HUES64 (cell line): ENCODE measurements at regions not wholly inside any gene's neighbourhood (a gene's known extent, or its start where the extent isn't known, plus 50 kb on each side); places are given as distances from the start of the nearest gene placed in this dataset.

Experiments used
- H3K27ac ChIP-seq: 2 replicates; pipeline ENCODE4 v1.7.0; 2013; ENCODE audit warnings: low read depth, low read length, inconsistent platforms
- H3K27me3 ChIP-seq: 2 replicates; pipeline ENCODE4 v1.6.1; 2013; ENCODE audit warnings: mild to moderate bottlenecking, low read length; ENCODE audit not compliant: insufficient read depth
- H3K36me3 ChIP-seq: 2 replicates; pipeline ENCODE4 v1.6.1; 2013; ENCODE audit warnings: mild to moderate bottlenecking, low read length; ENCODE audit not compliant: insufficient read depth
- H3K4me1 ChIP-seq: 2 replicates; pipeline ENCODE4 v1.6.1; 2013; ENCODE audit warnings: mild to moderate bottlenecking, low read length, moderate library complexity; ENCODE audit not compliant: insufficient read depth
- H3K4me3 ChIP-seq: 2 replicates; pipeline ENCODE4 v1.5.1; 2013; ENCODE audit warnings: mild to moderate bottlenecking, low read length, moderate library complexity
- H3K9ac ChIP-seq: 2 replicates; pipeline ENCODE4 v1.6.1; 2013; ENCODE audit warnings: mild to moderate bottlenecking, low read depth, low read length
- H3K9me3 ChIP-seq: 2 replicates; pipeline ENCODE4 v1.6.1; 2013; ENCODE audit warnings: low read depth, low read length; ENCODE audit not compliant: insufficient read depth
- WGBS: fragments of 150-250, 120-280 bp; methylation state at CpG from one replicate; pipeline ENCODE4 v1.1.7; 2013; ENCODE audit warnings: missing lambda C conversion rate; 5-methylcytosine and 5-hydroxymethylcytosine counted together

DNA sequence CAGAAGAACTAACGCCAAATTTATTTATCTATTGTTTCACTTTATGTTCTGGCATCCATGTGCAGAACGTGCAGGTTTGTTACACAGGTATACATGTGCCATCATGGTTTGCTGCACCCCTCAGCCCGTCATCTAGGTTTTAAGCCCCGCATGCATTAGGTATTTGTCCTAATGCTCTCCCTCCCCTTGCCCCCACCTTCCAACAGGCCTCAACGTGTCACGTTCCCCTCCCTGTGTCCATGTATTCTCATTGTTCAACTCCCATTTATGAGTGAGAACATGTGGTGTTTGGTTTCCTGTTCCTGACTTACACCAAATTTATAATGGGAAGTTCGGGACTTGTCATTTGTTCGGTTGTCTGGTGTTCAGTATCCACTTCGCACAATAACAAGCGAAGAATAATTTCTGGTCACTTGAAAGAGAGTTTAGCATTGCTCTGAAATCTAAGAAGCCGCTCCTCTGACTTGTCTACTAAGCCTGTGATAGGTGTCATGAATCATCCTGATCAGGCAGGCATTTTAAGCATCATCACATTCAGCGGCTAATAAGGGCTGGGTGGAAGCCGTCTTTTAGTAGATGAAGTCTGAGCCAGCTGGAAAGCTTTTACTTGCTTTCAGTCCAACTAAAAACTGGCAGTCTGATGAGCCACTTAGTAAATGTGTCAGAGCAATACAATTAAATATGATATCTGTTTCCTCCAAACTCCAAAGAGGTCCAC is 1065.7 kb upstream of the PABPC4L start:
- 90% methylated on average over 13 of the region's 13 CpGs for WGBS
- Histone ChIP-seq H3K4me3 (no peak overlapping the region), H3K9ac (no peak overlapping the region), H3K27ac (no peak overlapping the region), H3K4me1 (no peaks in the 10 kb centered on the region), H3K36me3 (no peaks in the 10 kb centered on the region), H3K27me3 (no peaks in the 10 kb centered on the region), H3K9me3 (no peaks in the 10 kb centered on the region)

- no peaks in the 10 kb centered on the region for H3K36me3 ChIP-seq
- H3K9me3 ChIP-seq, result no peaks in the 10 kb centered on the region
- no peaks in the 10 kb centered on the region for H3K27me3 ChIP-seq
- peaks cover 4% of the 10 kb centered on the region; the same call in 1 of the 2 replicates for H3K4me1 ChIP-seq
- H3K9ac ChIP-seq, result no peak overlapping the region
- no peak overlapping the region for H3K27ac ChIP-seq
- H3K4me3 ChIP-seq, result no peak overlapping the region
Measured at GRCh38 chr4:135256111-135256510, 1054.5 kb upstream of the PABPC4L start.

DNA sequence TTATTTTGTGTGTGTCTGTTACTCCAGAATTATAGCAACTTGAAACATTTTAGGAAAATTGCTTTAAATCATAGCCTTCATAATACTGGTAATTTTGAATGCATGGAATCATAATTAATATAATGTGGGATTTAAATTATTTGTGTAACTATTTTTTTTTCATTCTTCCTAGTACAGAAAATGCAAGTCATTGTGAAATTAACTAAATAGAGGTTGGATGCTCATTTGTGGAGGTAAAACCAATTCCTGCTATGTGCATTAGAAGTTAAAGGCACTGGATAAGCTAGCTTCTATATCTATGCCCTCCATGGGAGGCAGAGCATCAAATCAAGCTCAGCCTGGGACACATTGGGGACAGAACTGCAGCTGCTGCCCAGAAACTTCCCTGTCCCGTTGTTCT is 1048.5 kb upstream of the PABPC4L start:
- no peak overlapping the region for H3K4me3 ChIP-seq
- H3K4me1 ChIP-seq, result peaks cover 21% of the 10 kb centered on the region
- no peak overlapping the region for H3K9ac ChIP-seq
- 60% methylated on average over 1 of the region's 1 CpG for WGBS
- no peaks in the 10 kb centered on the region for H3K27me3 ChIP-seq
- no peaks in the 10 kb centered on the region for H3K9me3 ChIP-seq
- H3K36me3 ChIP-seq, result no peaks in the 10 kb centered on the region
- H3K27ac ChIP-seq, result no peak overlapping the region

- Histone ChIP-seq H3K4me1 (peaks cover 29% of the 10 kb centered on the region), H3K27ac (no peak overlapping the region)
Measured at GRCh38 chr4:135249024-135249423, 1047.4 kb upstream of the PABPC4L start.

DNA sequence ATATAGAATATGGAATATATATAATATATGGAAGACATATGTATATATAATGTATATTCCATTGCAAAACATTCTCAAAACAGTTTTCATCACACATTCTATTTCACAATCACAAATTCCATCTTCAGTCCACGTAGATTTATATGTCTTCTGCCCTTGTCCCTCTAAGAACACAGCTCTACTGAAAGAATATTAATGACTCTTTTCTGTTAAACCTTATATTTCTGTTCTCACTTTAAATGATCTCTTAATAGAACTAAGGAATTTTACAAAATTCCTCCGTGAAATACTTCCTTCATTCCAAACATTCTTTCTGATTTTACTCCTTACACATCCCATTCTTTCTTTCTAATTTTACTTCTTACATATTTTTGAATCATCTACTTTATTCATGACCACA is 1043.1 kb upstream of the PABPC4L start:
- Histone ChIP-seq H3K9ac (no peak overlapping the region), H3K36me3 (no peaks in the 10 kb centered on the region), H3K27me3 (no peaks in the 10 kb centered on the region), H3K4me3 (no peak overlapping the region), H3K4me1 (peaks cover 18% of the 10 kb centered on the region), H3K9me3 (no peaks in the 10 kb centered on the region), H3K27ac (no peak overlapping the region; the same call in 1 of the 2 replicates)
- 83% methylated on average over 2 of the region's 2 CpGs for WGBS

More at GRCh38 chr4:135249024-135249423, 1047.4 kb upstream of the PABPC4L start:
- Histone ChIP-seq H3K27me3 (no peaks in the 10 kb centered on the region), H3K9me3 (no peaks in the 10 kb centered on the region), H3K9ac (no peak overlapping the region), H3K4me3 (no peak overlapping the region), H3K36me3 (no peaks in the 10 kb centered on the region)
- 90% methylated on average over 5 of the region's 5 CpGs for WGBS

GRCh38 chr4:135244056-135244455 is 1042.5 kb upstream of the PABPC4L start:
- no peaks in the 10 kb centered on the region for H3K9me3 ChIP-seq
- H3K4me3 ChIP-seq, result no peak overlapping the region
- H3K27ac ChIP-seq, result peak overlapping the region; percentile 42; the same call in 1 of the 2 replicates
- H3K27me3 ChIP-seq, result no peaks in the 10 kb centered on the region
- no peaks in the 10 kb centered on the region for H3K36me3 ChIP-seq
- WGBS, result no CpG with 5 or more reads among the region's 1 CpG
- peaks cover 18% of the 10 kb centered on the region for H3K4me1 ChIP-seq
- H3K9ac ChIP-seq, result no peak overlapping the region

DNA sequence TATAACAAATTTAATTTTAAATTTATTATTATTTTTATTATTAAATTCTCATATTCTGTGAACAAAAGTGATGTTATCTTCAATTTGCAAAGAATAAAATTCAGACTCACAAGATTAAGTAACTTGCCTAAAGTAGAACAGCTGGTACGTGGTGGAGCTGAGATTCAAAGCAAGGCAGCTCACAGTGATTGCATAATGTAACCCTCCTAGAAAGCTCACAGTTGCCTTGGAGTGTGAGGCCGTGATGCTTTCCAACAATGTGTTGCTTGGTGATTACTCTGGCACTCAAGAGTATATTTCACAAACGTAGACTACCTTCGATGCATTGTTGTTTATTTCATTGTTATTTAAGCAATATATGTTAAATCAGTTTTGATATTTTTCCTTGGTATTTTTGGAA is 1039.2 kb upstream of the PABPC4L start:
- no peaks in the 10 kb centered on the region for H3K27me3 ChIP-seq
- H3K9me3 ChIP-seq, result no peaks in the 10 kb centered on the region
- no peak overlapping the region for H3K9ac ChIP-seq
- no peaks in the 10 kb centered on the region for H3K36me3 ChIP-seq
- 87% methylated on average over 2 of the region's 4 CpGs for WGBS
- peaks cover 16% of the 10 kb centered on the region for H3K4me1 ChIP-seq
- no peak overlapping the region for H3K4me3 ChIP-seq
- H3K27ac ChIP-seq, result no peak overlapping the region

- 88% methylated on average over 3 of the region's 4 CpGs for WGBS
Measured at GRCh38 chr4:135239964-135240363, 1038.4 kb upstream of the PABPC4L start.

DNA sequence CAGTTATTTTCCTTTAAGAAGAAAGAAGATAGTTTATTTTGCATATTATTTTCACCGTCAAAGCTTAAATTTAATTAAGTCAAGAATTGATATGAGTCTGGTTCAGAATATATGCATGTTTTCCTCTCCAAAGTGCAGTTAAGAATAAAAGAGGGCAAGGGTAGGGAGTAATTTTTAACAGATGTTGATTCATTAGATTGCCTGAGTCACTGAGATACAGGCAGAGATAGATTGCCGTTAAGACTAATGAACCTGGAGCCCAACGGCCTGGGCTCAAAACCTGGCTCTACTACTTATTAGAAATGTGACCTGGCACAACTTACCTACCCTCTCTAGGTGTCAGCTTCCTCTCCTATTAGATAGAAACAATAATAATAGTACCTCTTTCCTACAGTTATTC is 1037.4 kb upstream of the PABPC4L start:
- 87% methylated on average over 3 of the region's 3 CpGs for WGBS
- Histone ChIP-seq H3K9ac (no peak overlapping the region), H3K27me3 (no peaks in the 10 kb centered on the region)

More at GRCh38 chr4:135239964-135240363, 1038.4 kb upstream of the PABPC4L start:
- Histone ChIP-seq H3K4me3 (no peak overlapping the region), H3K36me3 (no peaks in the 10 kb centered on the region), H3K27ac (no peak overlapping the region), H3K4me1 (peaks cover 8% of the 10 kb centered on the region), H3K9ac (no peak overlapping the region), H3K27me3 (no peaks in the 10 kb centered on the region), H3K9me3 (no peaks in the 10 kb centered on the region)

GRCh38 chr4:135236048-135236447 is 1034.5 kb upstream of the PABPC4L start:
- Histone ChIP-seq H3K9me3 (no peaks in the 10 kb centered on the region), H3K4me3 (no peak overlapping the region), H3K27me3 (no peaks in the 10 kb centered on the region), H3K4me1 (no peaks in the 10 kb centered on the region), H3K27ac (no peak overlapping the region), H3K9ac (no peak overlapping the region), H3K36me3 (no peaks in the 10 kb centered on the region)
- WGBS, result 100% methylated on average over 1 of the region's 1 CpG

More for the DNA sequence above, 1037.4 kb upstream of the PABPC4L start:
- Histone ChIP-seq H3K4me3 (no peak overlapping the region), H3K36me3 (no peaks in the 10 kb centered on the region), H3K9me3 (no peaks in the 10 kb centered on the region), H3K27ac (no peak overlapping the region), H3K4me1 (no peaks in the 10 kb centered on the region; the same call in 1 of the 2 replicates)

DNA sequence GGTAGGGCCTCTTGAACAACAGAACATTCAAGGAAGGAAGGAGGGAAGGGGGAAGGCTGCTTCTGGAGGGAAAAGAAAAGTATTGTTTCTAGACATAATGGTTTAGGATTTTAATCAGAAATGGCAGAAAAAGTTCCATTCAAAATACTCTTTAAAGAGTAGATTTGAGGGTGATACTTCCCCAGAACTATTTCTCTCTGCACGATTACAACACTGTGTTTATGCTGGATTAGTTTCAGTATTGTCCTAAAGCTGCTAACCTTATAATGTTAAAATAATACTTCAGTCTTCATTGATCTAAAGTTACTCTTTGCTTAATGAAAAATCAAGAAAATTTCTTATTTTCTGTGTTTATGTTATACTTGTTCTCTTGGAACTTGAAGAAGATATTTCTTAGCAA is 1026.3 kb upstream of the PABPC4L start:
- no peaks in the 10 kb centered on the region for H3K9me3 ChIP-seq
- H3K27ac ChIP-seq, result no peak overlapping the region
- H3K4me3 ChIP-seq, result no peak overlapping the region
- H3K36me3 ChIP-seq, result no peaks in the 10 kb centered on the region
- H3K27me3 ChIP-seq, result no peaks in the 10 kb centered on the region
- H3K4me1 ChIP-seq, result no peaks in the 10 kb centered on the region
- no CpG with 5 or more reads among the region's 1 CpG for WGBS
- no peak overlapping the region for H3K9ac ChIP-seq

GRCh38 chr4:135225551-135225950 is 1024.0 kb upstream of the PABPC4L start:
- no peaks in the 10 kb centered on the region for H3K9me3 ChIP-seq
- no peak overlapping the region for H3K9ac ChIP-seq
- H3K27ac ChIP-seq, result no peak overlapping the region
- H3K4me3 ChIP-seq, result no peak overlapping the region
- no peaks in the 10 kb centered on the region for H3K4me1 ChIP-seq
- no peaks in the 10 kb centered on the region for H3K27me3 ChIP-seq
- no CpG with 5 or more reads among the region's 3 CpGs for WGBS
- H3K36me3 ChIP-seq, result no peaks in the 10 kb centered on the region
